BJ (cell line): ENCODE measurements at regions not wholly inside any gene's neighbourhood (a gene's known extent, or its start where the extent isn't known, plus 50 kb on each side); places are given as distances from the start of the nearest gene placed in this dataset.

Experiments used
- CTCF ChIA-PET: fragments of 350-600 bp; formaldehyde crosslinking; extraction: SDS; loops from one replicate; lab custom pipeline; 2021; ENCODE audit warnings: antibody characterized with exemption, inconsistent platforms; lab: Yijun Ruan, JAX
- POLR2A ChIA-PET: fragments of 300-600 bp; sonication (Branson Sonifier 250); formaldehyde crosslinking; extraction: SDS; loops from one replicate; lab custom pipeline; 2021; ENCODE audit warnings: antibody characterized with exemption; lab: Charles Lee
- DNase-seq: peaks from one replicate; pipeline ENCODE4 v3.0.0-alpha.2; 2011; ENCODE audit warnings: low read depth
- H3K27me3 ChIP-seq: 2 replicates; pipeline ENCODE4 v1.6.0; 2011; ENCODE audit warnings: low read length; ENCODE audit not compliant: control insufficient read depth, insufficient read depth
- H3K36me3 ChIP-seq: 2 replicates; pipeline ENCODE4 v1.5.1; 2011; ENCODE audit warnings: low read length; ENCODE audit not compliant: control insufficient read depth, insufficient read depth
- H3K4me3 ChIP-seq: 2 replicates; pipeline ENCODE4 v1.5.1; 2011; ENCODE audit warnings: low read depth, mild to moderate bottlenecking, control low read depth, low read length
- TF ChIP-seq, protein P1 (sequence below): IDR thresholded peaks from 2 replicates; pipeline ENCODE4 v1.5.1; 2011; ENCODE audit warnings: low read depth, mild to moderate bottlenecking, control low read depth, inconsistent platforms, low read length, moderate library complexity; ENCODE audit not compliant: insufficient read depth

DNA sequence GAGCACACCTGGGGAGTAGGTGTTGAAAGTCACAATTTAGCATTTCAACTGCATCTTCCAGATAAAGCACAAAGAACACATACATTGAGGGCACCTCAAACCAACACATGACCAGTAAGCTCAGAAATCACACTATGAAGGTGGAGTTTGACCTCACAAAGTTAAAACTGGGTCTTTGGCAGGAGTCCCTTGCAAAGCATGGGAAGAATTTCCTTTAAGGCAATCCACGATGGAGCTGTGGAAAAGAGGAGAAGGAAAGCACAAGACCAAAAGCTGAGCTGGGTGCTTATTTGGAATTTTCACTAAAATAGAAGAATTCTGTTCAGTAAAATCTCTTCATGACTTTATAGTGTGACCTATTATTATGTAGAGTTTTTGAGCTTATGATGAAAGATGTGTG is 212.9 kb upstream of the APCDD1 start:
- CTCF ChIA-PET, result interaction anchor here (0.6 kb wide), 1 partner anchor 165 kb away, joined by 3 read pairs; no protein-coding TSS in a partner anchor
- TF ChIP-seq, protein P1, sequence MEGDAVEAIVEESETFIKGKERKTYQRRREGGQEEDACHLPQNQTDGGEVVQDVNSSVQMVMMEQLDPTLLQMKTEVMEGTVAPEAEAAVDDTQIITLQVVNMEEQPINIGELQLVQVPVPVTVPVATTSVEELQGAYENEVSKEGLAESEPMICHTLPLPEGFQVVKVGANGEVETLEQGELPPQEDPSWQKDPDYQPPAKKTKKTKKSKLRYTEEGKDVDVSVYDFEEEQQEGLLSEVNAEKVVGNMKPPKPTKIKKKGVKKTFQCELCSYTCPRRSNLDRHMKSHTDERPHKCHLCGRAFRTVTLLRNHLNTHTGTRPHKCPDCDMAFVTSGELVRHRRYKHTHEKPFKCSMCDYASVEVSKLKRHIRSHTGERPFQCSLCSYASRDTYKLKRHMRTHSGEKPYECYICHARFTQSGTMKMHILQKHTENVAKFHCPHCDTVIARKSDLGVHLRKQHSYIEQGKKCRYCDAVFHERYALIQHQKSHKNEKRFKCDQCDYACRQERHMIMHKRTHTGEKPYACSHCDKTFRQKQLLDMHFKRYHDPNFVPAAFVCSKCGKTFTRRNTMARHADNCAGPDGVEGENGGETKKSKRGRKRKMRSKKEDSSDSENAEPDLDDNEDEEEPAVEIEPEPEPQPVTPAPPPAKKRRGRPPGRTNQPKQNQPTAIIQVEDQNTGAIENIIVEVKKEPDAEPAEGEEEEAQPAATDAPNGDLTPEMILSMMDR, result no peak
- Histone ChIP-seq H3K36me3 (no peaks in the 10 kb centered on the region), H3K27me3 (no peaks in the 10 kb centered on the region), H3K4me3 (no peak overlapping the region)
- DNase-seq, result no peak
- POLR2A ChIA-PET, result no interaction called here

DNA sequence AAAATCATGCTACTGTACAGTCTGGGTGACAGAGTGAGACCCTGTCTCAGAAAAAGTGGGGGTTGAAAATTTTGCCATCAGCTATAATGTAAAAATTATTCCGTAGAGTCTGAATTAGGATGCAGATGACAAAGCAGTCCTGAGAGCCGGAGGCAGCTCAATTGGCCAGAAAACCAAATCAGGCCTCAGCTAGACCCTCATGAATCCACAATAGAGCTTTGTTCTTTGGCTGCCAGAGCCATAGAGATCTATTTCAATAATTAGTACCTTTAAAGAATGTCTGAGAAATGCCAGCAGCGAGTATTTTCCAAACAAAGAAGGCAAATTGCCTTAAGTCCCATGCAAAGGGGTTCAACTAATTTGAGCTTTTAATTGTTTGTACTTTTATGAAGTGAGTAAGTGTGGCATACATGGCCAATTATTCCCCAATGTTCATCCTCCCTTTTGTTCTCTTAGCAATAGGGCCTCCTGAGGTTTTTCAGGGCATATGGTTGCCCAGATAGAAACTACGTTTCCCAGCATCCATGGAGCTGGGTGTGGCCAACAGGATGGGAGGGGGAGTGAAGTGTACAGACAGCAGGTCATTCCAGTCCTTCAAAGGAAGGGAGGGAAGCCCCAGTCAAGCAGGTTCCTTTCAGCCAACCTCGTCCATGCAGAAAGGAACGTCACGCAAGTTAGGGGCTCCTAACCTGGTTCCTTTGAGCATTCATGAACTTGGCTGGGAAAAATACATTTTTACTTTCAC is 211.3 kb upstream of the APCDD1 start:
- Histone ChIP-seq H3K27me3 (no peaks in the 10 kb centered on the region; the same call in 1 of the 2 replicates), H3K4me3 (no peak overlapping the region)
- CTCF ChIA-PET, result interaction anchor here (1.2 kb wide), 1 partner anchor 189 kb away, joined by 3 read pairs; no protein-coding TSS in a partner anchor

DNA sequence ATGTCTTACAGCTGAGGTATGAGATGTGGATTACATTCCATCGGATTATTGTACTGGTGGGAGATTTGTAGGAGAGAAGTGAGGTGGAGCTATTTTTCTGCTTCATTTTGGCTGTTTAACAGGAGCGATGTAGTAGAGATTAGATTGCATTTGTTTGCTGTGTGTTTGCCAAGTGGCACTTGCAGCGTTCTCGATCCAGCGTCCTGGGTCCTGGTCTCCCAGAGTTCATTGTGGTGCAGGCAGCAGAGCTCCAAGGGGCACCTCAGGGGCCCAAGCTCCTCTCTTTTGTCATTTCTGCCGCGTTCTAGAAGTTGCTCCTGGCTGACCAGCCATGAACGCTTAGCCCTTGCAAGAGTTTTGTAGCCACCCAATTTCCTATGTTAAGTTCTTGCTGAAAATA is 210.1 kb upstream of the APCDD1 start:
- POLR2A ChIA-PET, result no interaction called here

More for the DNA sequence above, 211.3 kb upstream of the APCDD1 start:
- no peaks in the 10 kb centered on the region for H3K36me3 ChIP-seq
- POLR2A ChIA-PET, result no interaction called here
- TF ChIP-seq, protein P1, result no peak
- DNase-seq, result no peak

DNA sequence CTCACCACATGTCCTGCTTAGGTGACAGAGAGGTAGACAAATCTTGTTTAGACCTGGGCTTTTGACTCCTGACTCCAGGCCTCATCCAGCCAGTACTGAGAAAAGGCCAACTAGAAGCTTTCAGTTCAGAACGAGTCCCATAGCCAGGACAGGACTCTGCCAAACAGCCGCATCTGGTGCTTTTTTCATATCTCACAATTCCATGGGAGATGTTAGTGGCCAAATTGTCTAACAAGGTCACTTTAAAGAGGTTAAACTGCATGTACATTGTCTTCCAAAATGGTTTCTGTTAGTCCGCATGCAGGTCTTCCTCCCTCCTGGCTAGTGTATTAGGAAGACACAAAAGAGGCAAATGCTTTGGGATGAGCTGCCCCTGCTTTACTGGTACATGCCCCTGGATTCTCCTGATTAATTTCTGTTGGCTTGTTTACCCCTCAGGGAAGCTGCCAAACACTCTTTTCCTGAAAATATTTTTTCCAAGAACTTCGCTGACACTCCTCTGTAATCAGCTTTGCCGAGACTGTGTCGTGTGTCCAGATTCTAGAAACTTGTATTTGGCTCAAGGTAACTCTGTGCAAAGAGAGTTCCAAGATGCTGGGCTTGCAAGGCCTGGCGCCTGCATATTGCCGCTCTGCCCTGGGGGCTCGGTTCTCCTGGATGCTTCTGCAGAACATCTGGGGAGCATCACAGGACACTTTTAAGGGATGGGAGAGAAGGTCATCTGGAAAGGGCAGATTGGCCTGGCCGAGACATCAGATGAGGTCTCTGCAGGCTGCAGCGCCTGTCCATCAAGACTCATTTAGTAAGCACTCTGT is 209.2 kb upstream of the APCDD1 start:
- CTCF ChIA-PET, result interaction anchor here (1.5 kb wide), 1 partner anchor 16 kb away, joined by 3 read pairs; no protein-coding TSS in a partner anchor
- no peak for DNase-seq
- Histone ChIP-seq H3K4me3 (no peak overlapping the region), H3K27me3 (peaks cover 3% of the 10 kb centered on the region), H3K36me3 (no peaks in the 10 kb centered on the region)
- POLR2A ChIA-PET, result interaction anchor here (0.6 kb wide), 1 partner anchor 620 kb away, joined by 3 read pairs; no protein-coding TSS in a partner anchor
- TF ChIP-seq, protein P1, result no peak

More for the DNA sequence above, 210.1 kb upstream of the APCDD1 start:
- H3K36me3 ChIP-seq, result no peaks in the 10 kb centered on the region
- no peak for DNase-seq
- CTCF ChIA-PET, result no interaction called here
- TF ChIP-seq, protein P1, result no peak
- no peak overlapping the region for H3K4me3 ChIP-seq
- H3K27me3 ChIP-seq, result peaks cover 3% of the 10 kb centered on the region

DNA sequence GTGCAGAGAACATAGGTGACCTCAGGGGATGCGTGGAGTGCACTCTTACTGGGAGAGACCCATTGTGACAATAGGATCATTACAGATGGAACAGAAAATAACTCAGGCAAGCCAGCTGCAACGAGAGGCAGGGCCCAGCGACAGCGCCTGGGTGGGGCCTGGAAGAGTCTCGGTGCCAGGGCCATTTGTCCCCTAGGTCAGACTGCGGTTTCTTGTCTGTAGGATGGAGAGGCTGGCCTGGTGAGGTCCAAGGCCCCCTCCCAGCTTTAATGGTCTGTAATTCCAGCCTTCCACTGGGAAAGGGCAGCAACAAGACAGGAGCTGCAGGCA is 208.6 kb upstream of the APCDD1 start:
- ChIA-PET CTCF (interaction anchor here (1.5 kb wide), 1 partner anchor 17 kb away, joined by 3 read pairs; no protein-coding TSS in a partner anchor), POLR2A (interaction anchor here (0.6 kb wide), 1 partner anchor 620 kb away, joined by 3 read pairs; no protein-coding TSS in a partner anchor)
- peaks cover 3% of the 10 kb centered on the region for H3K27me3 ChIP-seq

More for the DNA sequence above, 208.6 kb upstream of the APCDD1 start:
- Histone ChIP-seq H3K36me3 (no peaks in the 10 kb centered on the region), H3K4me3 (no peak overlapping the region)
- TF ChIP-seq, protein P1, result no peak
- no peak for DNase-seq
